NCI-H82 treated with DMSO at 0.1 percent for 48 hours (cell line): ENCODE measurements at regions not wholly inside any gene's neighbourhood (a gene's known extent, or its start where the extent isn't known, plus 50 kb on each side); places are given as distances from the start of the nearest gene placed in this dataset.
"Not testable (repeated sequence)": the region's sequence is repeated elsewhere in the genome, so short reads cannot be mapped to it uniquely, and the experiment has no call there.

Experiments used
- DNase-seq: peaks from one replicate; lab custom pipeline; 2025; ENCODE audit not compliant: unreplicated experiment; lab: John Stamatoyannopoulos, UW

DNA sequence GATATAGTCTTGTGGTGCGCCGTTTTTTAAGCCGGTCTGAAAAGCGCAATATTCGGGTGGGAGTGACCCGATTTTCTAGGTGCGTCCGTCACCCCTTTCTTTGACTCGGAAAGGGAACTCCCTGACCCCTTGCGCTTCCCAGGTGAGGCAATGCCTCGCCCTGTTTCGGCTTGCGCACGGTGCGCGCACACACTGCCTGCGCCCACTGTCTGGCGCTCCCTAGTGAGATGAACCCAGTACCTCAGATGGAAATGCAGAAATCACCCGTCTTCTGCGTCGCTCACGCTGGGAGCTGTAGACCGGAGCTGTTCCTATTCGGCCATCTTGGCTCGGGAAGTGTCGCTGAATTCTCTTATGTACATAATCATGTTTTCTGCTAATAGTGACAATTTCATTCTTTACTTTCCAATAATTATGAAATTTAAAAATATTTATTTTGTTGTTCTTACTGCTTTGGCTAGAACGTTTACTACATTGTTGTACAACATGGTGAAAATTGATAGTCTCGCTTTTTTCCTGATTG is 61.2 kb upstream of the MINDY3 start:
- not testable (repeated sequence) for DNase-seq

DNA sequence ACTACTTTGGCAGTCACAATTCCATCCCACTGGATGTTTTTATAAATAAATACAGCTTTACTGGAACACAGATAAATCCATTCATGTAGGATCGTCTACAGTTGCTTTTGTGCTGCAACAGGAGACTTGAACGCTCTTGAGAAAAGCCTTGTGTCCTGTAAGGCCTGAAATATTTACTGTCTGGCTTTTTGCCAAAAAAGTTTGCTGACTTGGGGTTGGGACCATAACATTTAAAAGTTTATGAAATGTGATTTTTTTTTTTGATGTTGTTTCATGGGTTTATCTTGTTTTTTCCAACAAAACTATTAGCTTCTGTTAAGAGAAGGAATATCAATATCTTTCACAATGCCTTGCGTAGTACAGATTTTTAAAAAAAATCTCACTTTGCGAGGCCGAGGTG is 71.1 kb upstream of the MINDY3 start:
- no peak for DNase-seq

DNA sequence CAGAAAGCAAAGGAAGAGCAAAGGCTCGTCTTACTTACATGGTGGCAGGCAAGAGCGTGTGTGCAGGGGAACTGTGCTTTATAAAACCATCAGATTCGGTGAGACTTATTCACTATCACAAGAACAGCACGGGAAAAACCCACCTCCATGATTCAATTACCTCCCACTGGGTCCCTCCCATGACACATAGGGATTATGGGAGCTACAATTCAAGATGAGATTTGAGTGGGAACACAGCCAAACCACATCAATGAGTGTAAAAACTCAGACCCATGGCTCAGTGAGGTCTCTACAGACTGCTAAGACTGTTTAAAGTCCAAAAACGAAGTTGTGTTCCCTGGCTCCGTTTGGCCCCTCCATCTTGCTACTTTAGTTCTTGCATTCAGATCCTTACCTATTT is 79.2 kb upstream of the MINDY3 start:
- DNase-seq = not testable (repeated sequence)

DNA sequence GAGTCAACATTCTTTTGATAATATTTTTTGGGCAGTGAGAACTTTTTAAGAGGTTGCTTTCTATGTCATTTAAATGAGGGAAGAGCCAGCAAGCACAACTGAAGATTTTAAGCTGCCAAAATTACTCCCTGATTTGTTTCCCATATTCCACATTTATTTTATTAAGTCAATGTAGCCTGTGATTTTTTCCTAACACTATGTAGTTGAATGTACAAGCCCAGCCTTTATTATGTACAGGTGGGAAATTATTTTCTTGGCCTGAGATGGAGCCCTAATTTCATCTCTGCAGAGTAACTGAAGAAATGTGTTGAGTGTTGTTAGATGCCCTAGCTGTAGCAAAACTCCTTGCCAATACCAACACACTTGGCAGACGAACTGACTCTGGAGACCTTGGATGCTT is 83.1 kb upstream of the MINDY3 start:
- DNase-seq = no peak

- no peak for DNase-seq
Observed at GRCh38 chr10:15954188-15954587, 93.9 kb upstream of the MINDY3 start.

- no peak for DNase-seq
Observed at GRCh38 chr10:15960277-15960676, 100.0 kb upstream of the MINDY3 start.

DNA sequence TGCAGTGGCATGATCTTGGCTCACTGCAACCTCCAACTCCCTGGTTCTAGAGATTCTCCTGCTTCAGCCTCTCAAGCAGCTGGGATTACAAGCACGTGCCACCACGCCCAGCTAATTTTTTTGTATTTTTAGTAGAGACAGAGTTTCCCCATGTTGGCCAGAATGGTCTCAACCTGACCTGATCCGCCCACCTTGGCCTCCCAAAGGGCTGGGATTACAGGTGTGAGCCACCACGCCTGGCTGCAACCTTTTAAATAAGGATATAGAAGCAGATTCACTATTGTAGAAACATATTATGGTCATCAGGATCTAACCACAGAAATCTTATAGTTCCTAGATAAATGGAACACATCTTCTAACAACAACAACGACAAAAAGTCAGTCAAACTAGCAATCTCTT is 112.4 kb upstream of the MINDY3 start:
- DNase-seq = not testable (repeated sequence)

DNA sequence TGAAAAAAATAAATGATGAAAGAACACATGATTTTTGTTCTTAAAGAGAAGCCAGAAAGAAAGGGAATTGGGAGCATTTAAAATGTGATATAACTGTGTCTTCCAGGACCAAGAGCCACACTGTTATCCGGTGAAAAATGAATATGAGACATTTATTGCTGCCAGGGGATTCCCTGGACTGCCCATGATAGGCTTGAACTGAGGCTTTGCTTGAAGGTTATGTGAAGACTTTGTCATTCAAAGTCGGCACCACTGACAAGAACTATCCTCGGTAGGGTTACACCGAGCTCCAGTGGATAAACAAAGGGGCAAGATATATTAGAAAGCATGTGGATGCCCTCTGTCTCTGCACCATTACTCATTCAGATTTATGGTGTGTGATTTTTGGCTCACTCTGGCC is 125.4 kb upstream of the MINDY3 start:
- no peak for DNase-seq

- DNase-seq = no peak
Observed at GRCh38 chr10:15990535-15991129, 130.3 kb upstream of the MINDY3 start.

DNA sequence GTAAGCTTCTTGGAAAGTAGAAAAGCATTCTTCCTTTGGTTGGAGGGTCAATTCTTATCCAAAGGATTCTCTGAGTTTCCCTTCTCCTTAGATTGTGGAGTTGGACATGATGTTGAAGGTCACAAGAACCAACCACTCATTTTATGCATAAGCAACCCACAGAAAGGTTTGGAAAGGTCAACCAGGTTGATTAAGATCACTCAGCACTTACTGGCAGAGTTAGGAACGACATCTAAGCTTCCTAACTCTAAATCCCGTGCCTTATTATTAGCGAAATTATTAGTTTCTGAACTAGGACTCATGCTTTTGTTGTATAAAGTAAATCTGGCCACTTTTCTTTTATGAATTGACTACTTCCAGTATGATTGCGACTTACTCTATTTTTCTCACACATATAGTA is 137.0 kb upstream of the MINDY3 start:
- no peak for DNase-seq

- no peak for DNase-seq
Observed at GRCh38 chr10:16001581-16001980, 141.3 kb upstream of the MINDY3 start.

GRCh38 chr10:16009785-16010184 is 149.5 kb upstream of the MINDY3 start:
- DNase-seq = no peak

DNA sequence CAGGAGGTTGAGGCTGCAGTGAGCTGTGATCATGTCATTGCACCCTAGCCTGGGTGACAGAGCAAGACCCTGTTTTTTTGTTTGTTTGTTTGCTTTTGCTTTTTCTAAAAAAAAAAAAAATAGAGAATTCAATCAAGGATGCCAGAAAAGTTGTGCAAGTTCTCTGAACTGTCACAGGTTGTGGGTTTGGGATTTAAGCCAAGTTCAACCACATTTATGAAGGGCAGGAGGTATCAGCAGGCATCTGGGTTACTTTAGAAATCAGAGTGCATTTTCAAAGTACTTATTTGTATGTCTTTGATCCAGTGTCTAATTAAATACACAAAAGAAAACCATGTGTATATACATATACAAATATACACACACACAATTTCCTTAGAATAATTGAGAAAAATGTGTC is 151.2 kb upstream of the MINDY3 start:
- no peak for DNase-seq

DNA sequence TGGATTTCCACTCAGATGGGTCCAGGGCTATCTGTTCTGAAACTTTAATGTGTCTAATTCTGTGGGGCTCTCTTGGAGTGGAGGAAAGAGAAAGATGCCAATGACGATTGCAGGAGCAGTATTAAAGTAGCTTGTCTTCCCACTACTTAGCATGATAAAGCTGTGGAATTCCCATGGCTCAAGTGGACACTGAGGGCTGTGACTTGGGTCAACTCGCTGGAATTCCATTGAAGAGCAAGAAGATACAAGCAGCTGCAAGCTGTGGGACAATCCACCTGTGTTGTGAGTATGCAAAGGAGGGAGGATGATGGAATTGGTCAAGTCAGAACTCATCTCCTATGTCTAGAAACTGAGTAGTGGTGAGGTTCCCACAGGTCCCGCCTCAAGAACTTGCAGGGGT is 154.2 kb upstream of the MINDY3 start:
- DNase-seq = no peak

DNA sequence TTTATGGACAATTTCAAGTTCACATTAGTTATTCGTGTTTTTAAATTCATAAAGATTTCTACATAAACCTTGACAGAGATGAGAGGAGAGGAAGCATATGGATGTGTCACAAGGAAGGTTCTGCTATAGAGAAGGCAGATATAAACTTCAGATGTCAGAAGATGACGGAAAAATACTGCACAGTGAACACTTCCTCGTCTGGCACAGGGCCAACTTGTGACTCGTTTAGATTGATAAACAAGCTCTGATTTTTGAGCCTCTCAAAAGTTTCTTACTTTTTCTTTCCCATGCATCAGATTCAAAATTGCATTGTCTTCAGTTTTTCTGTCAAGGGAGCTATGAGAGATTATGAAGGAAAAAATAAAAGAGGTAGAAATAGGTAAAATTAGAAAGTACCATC is 156.4 kb upstream of the MINDY3 start:
- DNase-seq = no peak

- no peak for DNase-seq
Observed at GRCh38 chr10:16020836-16021235, 160.5 kb upstream of the MINDY3 start.

DNA sequence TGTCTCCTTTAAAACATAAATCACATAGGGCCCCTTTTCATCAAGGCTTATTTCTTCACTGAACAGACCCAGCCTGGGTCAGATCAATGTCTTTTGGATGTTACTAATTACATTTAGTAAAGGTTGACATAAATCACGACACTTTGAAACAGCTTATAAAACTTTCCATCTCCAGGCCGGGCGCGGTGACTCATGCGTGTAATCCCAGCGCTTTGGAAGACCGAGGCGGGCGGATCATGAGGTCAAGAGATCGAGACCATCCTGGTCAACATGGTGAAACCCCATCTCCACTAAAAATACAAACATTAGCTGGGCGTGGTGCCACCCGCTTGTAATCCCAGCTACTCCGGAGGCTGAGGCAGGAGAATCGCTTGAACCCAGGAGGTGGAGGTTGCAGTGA is 166.5 kb upstream of the MINDY3 start:
- not testable (repeated sequence) for DNase-seq

GRCh38 chr10:16030562-16030961 is 170.3 kb upstream of the MINDY3 start:
- no peak for DNase-seq

DNA sequence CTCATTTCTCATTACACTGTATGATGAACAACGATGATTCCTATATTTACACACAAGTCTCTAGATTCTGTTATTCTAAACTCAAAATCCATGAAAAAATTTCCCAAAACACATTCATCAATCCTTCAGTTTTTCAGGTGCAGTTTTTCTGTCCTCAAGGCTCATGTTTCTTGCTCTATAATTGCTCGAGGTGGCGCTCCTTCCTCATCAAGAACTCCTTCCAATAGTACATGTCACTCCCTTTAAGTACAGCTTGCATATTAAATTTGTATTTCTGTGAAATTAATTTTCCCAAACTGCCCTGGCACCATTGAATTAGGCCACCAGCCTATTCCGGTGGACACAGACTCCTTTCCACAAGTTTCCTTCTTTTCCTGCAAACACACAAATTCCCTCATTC is 188.7 kb upstream of the MINDY3 start:
- DNase-seq = no peak

- no peak for DNase-seq
Observed at GRCh38 chr10:16049782-16050181, 189.5 kb upstream of the MINDY3 start.

GRCh38 chr10:16063350-16063749 is 203.0 kb upstream of the MINDY3 start:
- DNase-seq = no peak

- not testable (repeated sequence) for DNase-seq
Observed at GRCh38 chr10:16083551-16083950, 223.2 kb upstream of the MINDY3 start.

- DNase-seq = no peak
Observed at GRCh38 chr10:16105082-16105481, 244.8 kb upstream of the MINDY3 start.
